Tibial nerve (tissue), 4 donors: ENCODE measurements at regions not wholly inside any gene's neighbourhood (a gene's known extent, or its start where the extent isn't known, plus 50 kb on each side); places are given as distances from the start of the nearest gene placed in this dataset.

ENCODE experiments used
- CTCF ChIP-seq, 5 experiments: fragments of 200-600 bp in 3 of 5; fragments of 450-650 bp in 2 of 5; sonication (generic) in 3 of 5; IDR thresholded peaks; one replicate each; pipeline ENCODE4 v1.5.1; 2016 to 2019; ENCODE audit warnings: antibody characterized with exemption in 5 of 5, mild to moderate bottlenecking in 3 of 5, moderate library complexity in 2 of 5
- EP300 ChIP-seq, 2 donors: sonication (generic); formaldehyde crosslinking; IDR thresholded peaks; one replicate each; pipeline ENCODE4 v1.6.1; 2017; ENCODE audit warnings: antibody characterized with exemption in 2 of 2, mild to moderate bottlenecking in 1 of 2
- POLR2A ChIP-seq, 2 donors: fragments of 450-650 bp; IDR thresholded peaks; one replicate each; pipeline ENCODE4 v1.6.1; 2017; ENCODE audit warnings: antibody characterized with exemption in 2 of 2, mild to moderate bottlenecking in 2 of 2, moderate library complexity in 2 of 2

- TF ChIP-seq CTCF (IDR thresholded peaks at IDR 0.05) = no peak
- TF ChIP-seq POLR2A (IDR thresholded peaks at IDR 0.05) = no peak
- TF ChIP-seq EP300 (IDR thresholded peaks at IDR 0.05) = no peak
These were observed 318.8 kb upstream of the PPARGC1A start for GRCh38 chr4:24208691-24209090.
